NT2/D1 (cell line): ENCODE measurements at regions not wholly inside any gene's neighbourhood (a gene's known extent, or its start where the extent isn't known, plus 50 kb on each side); places are given as distances from the start of the nearest gene placed in this dataset.

Experiments
- SUZ12 ChIP-seq: IDR thresholded peaks from 2 replicates; pipeline ENCODE4 v1.6.1; 2011; ENCODE audit not compliant: insufficient read length, insufficient read depth; ENCODE audit errors: extremely low read depth
- YY1 ChIP-seq: IDR thresholded peaks from 2 replicates; pipeline ENCODE4 v1.6.1; 2011; ENCODE audit not compliant: insufficient read length, insufficient read depth
- ZNF274 ChIP-seq: IDR thresholded peaks from 2 replicates; pipeline ENCODE4 v1.6.1; 2011; ENCODE audit warnings: mild to moderate bottlenecking, low read depth, low read length

DNA sequence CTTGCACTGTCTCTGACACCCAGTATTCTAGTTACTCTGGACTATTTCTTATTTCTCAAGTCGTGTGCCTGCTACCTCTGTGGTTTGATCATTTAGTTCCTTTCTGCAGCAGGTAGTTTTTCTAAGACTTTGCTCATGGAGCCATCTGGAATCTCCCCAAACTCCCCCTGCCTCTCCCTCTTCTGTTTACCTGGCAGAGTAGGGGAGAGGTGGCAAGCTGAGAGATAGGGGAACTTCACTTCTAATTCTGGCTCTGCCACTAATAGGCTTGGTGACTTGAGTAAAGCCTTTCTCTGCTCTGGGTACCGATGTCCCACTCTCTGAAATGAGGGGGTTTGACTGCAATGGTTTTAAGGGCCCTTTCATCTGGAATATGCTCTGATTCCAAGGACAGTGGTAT lies 141.3 kb downstream of the CPEB2 start:
- TF ChIP-seq YY1 (no peak), SUZ12 (no peak), ZNF274 (no peak)
